ENCODE measurements at regions not wholly inside any gene's neighbourhood (a gene's known extent, or its start where the extent isn't known, plus 50 kb on each side); places are given as distances from the start of the nearest gene placed in this dataset.

DNA sequence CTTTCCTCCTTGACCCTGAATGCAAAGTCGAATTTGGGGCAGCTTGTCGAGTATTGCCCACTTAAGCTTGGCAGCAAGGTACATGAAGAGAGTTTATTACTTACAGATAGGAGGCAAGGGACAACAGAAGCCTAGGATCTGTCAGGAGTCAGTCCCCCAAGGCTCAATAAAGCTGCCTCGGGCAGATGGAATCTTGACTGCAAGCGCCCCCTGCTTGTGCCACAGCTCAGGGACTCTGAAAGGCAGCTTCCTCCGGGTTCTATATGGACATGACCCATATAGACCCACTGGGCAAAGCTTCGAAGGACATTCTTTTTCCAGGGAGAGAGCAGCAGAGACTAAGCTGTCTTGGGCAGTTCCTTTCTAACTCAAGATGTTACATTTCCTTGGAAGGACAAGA lies 971.5 kb downstream of the EFNA5 start:
- TF ChIP-seq, protein P1, sequence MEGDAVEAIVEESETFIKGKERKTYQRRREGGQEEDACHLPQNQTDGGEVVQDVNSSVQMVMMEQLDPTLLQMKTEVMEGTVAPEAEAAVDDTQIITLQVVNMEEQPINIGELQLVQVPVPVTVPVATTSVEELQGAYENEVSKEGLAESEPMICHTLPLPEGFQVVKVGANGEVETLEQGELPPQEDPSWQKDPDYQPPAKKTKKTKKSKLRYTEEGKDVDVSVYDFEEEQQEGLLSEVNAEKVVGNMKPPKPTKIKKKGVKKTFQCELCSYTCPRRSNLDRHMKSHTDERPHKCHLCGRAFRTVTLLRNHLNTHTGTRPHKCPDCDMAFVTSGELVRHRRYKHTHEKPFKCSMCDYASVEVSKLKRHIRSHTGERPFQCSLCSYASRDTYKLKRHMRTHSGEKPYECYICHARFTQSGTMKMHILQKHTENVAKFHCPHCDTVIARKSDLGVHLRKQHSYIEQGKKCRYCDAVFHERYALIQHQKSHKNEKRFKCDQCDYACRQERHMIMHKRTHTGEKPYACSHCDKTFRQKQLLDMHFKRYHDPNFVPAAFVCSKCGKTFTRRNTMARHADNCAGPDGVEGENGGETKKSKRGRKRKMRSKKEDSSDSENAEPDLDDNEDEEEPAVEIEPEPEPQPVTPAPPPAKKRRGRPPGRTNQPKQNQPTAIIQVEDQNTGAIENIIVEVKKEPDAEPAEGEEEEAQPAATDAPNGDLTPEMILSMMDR (IDR thresholded peaks at IDR 0.05; ENCODE audit: low read length) = peak; percentile 14; the same call in 1 of the 2 replicates
- TF ChIP-seq EZH2 (IDR thresholded peaks at IDR 0.05; ENCODE audit: borderline replicate concordance, low read length) = no peak
